ENCODE measurements at regions not wholly inside any gene's neighbourhood (a gene's known extent, or its start where the extent isn't known, plus 50 kb on each side); places are given as distances from the start of the nearest gene placed in this dataset.

- DNase-seq: no peak
These were observed 73.1 kb downstream of the IRF8 start for GRCh38 chr16:85971902-85972638.

GRCh38 chr16:85974428-85975375 is 75.7 kb downstream of the IRF8 start:
- no peak for DNase-seq

GRCh38 chr16:85975451-85975981 is 76.6 kb downstream of the IRF8 start:
- DNase-seq: no peak

GRCh38 chr16:85978291-85978775 is 79.4 kb downstream of the IRF8 start:
- no peak for DNase-seq

GRCh38 chr16:85978976-85979375 is 80.0 kb downstream of the IRF8 start:
- no peak for DNase-seq

GRCh38 chr16:85979605-85980004 is 80.6 kb downstream of the IRF8 start:
- DNase-seq: no peak

GRCh38 chr16:85980686-85981085 is 81.7 kb downstream of the IRF8 start:
- DNase-seq: no peak

- DNase-seq: no peak
These were observed 83.0 kb downstream of the IRF8 start for GRCh38 chr16:85981826-85982562.

GRCh38 chr16:85982563-85982939 is 83.6 kb downstream of the IRF8 start:
- DNase-seq: no peak

GRCh38 chr16:85983064-85983463 is 84.1 kb downstream of the IRF8 start:
- DNase-seq: no peak

- no peak for DNase-seq
These were observed 84.8 kb downstream of the IRF8 start for GRCh38 chr16:85983606-85984230.

GRCh38 chr16:85984231-85984880 is 85.4 kb downstream of the IRF8 start:
- DNase-seq: no peak

GRCh38 chr16:85984947-85985451 is 86.0 kb downstream of the IRF8 start:
- DNase-seq: no peak

GRCh38 chr16:85986931-85987749 is 88.2 kb downstream of the IRF8 start:
- no peak for DNase-seq

- DNase-seq: no peak
These were observed 88.8 kb downstream of the IRF8 start for GRCh38 chr16:85987750-85988078.

- DNase-seq: no peak
These were observed 89.3 kb downstream of the IRF8 start for GRCh38 chr16:85988306-85988705.

- DNase-seq: no peak
These were observed 89.9 kb downstream of the IRF8 start for GRCh38 chr16:85988723-85989313.

- no peak for DNase-seq
These were observed 90.4 kb downstream of the IRF8 start for GRCh38 chr16:85989376-85989775.

GRCh38 chr16:85989863-85990643 is 91.1 kb downstream of the IRF8 start:
- no peak for DNase-seq

Data from fibroblast of skin of abdomen (primary cell).